ENCODE measurements at regions not wholly inside any gene's neighbourhood (a gene's known extent, or its start where the extent isn't known, plus 50 kb on each side); places are given as distances from the start of the nearest gene placed in this dataset.

DNA sequence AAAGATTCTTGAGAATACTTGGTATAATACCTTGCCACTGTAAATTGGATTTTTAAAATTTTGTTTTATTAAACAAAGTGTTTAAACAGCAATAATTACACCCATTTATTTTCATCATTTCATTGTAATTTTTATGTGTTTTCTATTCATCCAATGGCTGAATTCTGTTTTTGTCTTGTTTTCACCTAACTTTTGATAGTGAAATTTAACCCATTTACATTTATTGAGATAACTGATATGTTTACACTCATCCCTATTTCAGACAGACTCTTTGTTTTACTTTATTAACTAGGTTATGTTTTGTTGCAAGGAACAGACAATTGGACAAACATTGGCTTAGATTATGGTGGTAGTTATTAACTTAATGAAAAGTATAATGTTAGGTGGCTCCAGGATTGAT, 113.1 kb upstream of the REG3A start:
- H3K27ac ChIP-seq = no peak overlapping the region
- no peak overlapping the region for H3K4me3 ChIP-seq
- TF ChIP-seq POLR2A (IDR thresholded peaks at IDR 0.05) = no peak
- TF ChIP-seq, protein P1, sequence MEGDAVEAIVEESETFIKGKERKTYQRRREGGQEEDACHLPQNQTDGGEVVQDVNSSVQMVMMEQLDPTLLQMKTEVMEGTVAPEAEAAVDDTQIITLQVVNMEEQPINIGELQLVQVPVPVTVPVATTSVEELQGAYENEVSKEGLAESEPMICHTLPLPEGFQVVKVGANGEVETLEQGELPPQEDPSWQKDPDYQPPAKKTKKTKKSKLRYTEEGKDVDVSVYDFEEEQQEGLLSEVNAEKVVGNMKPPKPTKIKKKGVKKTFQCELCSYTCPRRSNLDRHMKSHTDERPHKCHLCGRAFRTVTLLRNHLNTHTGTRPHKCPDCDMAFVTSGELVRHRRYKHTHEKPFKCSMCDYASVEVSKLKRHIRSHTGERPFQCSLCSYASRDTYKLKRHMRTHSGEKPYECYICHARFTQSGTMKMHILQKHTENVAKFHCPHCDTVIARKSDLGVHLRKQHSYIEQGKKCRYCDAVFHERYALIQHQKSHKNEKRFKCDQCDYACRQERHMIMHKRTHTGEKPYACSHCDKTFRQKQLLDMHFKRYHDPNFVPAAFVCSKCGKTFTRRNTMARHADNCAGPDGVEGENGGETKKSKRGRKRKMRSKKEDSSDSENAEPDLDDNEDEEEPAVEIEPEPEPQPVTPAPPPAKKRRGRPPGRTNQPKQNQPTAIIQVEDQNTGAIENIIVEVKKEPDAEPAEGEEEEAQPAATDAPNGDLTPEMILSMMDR (IDR thresholded peaks at IDR 0.05) = no peak
- no peaks in the 10 kb centered on the region for H3K27me3 ChIP-seq
- H3K4me1 ChIP-seq (replicated peaks in 1 of 2) = no peaks in the 10 kb centered on the region
- DNase-seq = no peak
- peaks cover 0 to 8% (median 3%) of the 10 kb centered on the region in 3 donors for H3K9me3 ChIP-seq (replicated peaks in 1 of 3)
- H3K36me3 ChIP-seq (replicated peaks in 1 of 2) = no peaks in the 10 kb centered on the region
- intact Hi-C loops (cut with DNase I) = no loop called here

DNA sequence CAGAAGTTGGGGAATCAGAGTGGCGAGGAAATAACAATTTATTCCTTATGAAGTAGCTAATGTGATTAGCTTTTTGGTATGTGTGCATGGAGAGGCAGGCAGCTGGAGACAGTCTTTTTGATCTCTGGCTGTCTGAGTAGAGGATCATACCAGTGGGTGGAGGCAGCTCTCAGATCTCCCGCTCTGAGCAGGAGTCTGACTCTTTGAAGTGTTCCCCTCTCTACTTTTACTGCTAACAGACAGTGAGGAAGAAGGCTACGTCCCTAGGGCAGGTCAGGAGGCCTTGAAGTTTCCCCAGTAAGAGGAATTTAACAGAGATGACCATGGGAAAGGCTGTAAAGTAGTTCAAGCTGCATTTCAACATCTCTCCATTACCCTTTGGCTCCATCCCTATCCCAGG, 111.9 kb upstream of the REG3A start:
- intact Hi-C loops (cut with DNase I) = no loop called here
- Histone ChIP-seq H3K36me3 (replicated peaks in 1 of 2) (no peaks in the 10 kb centered on the region), H3K4me3 (no peak overlapping the region), H3K4me1 (replicated peaks in 1 of 2) (no peaks in the 10 kb centered on the region), H3K27me3 (no peaks in the 10 kb centered on the region), H3K9me3 (replicated peaks in 1 of 3) (peaks cover 0 to 8% (median 3%) of the 10 kb centered on the region in 3 donors), H3K27ac (no peak overlapping the region)
- WGBS, 4 donors = 40 to 63% (median 41%) methylated on average over 3 of the region's 3 CpGs
- TF ChIP-seq, protein P1 (IDR thresholded peaks at IDR 0.05) = no peak
- TF ChIP-seq POLR2A (IDR thresholded peaks at IDR 0.05) = no peak
- DNase-seq = no peak

DNA sequence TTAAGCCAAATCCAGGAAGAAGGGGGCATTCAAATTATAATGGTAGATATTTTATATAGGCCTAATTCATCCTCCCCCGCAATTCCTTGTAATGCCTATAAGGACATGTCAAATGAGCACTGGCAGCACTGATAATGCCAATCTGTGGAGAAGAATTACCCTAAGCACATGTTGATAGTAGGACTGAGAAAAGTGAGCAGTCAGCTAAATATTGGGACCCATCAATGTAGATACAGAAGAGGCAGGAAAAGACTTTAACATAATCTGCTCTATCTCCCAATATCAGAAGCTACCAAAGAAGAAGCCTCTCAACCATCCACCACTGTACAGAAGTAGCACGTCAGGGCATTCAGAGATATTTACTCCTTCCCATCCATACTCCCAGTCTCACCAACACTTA, 101.3 kb upstream of the REG3A start:
- TF ChIP-seq, protein P1 (IDR thresholded peaks at IDR 0.05) = no peak
- no peak for TF ChIP-seq POLR2A (IDR thresholded peaks at IDR 0.05)
- H3K27ac ChIP-seq = no peak overlapping the region
- no peaks in the 10 kb centered on the region for H3K9me3 ChIP-seq (replicated peaks in 1 of 3)
- no peaks in the 10 kb centered on the region for H3K4me1 ChIP-seq (replicated peaks in 1 of 2)
- 73 to 92% (median 78%) methylated on average over 2 of the region's 2 CpGs for WGBS, 4 donors
- no peak overlapping the region for H3K4me3 ChIP-seq
- intact Hi-C loops (cut with DNase I) = no loop called here
- no peaks in the 10 kb centered on the region for H3K27me3 ChIP-seq
- no peaks in the 10 kb centered on the region for H3K36me3 ChIP-seq (replicated peaks in 1 of 2)
- no peak for DNase-seq

DNA sequence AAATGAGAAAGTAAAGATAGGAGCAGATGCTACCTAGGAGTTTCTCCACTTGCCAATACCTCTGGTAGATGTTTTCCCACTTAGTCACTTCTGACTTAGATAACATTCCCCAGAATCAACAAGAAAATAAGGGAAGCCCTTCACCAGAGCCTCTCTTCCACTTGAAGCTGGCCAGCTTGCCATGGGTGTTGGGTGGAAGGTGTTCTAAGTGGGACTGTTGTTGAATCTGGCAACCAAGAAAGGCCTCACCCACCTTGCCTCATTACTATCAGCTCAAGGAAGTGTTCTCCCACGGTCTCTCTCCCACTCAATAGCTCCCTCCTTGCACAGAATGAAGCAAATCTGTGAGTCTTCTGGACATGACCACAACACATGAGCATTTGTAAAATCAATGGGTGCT, 100.4 kb upstream of the REG3A start:
- TF ChIP-seq, protein P1 (IDR thresholded peaks at IDR 0.05) = no peak
- TF ChIP-seq POLR2A (IDR thresholded peaks at IDR 0.05) = no peak
- no peaks in the 10 kb centered on the region for H3K4me1 ChIP-seq (replicated peaks in 1 of 2)
- no peak overlapping the region for H3K4me3 ChIP-seq
- H3K36me3 ChIP-seq (replicated peaks in 1 of 2) = no peaks in the 10 kb centered on the region
- H3K27me3 ChIP-seq = no peaks in the 10 kb centered on the region
- no peak overlapping the region for H3K27ac ChIP-seq
- no peak for DNase-seq
- WGBS, 4 donors = 54 to 67% (median 59%) methylated on average over 1 of the region's 1 CpG
- H3K9me3 ChIP-seq (replicated peaks in 1 of 3) = no peaks in the 10 kb centered on the region
- intact Hi-C loops (cut with DNase I) = no loop called here

Data from adrenal gland (tissue), 9 donors.